ENCODE measurements at regions not wholly inside any gene's neighbourhood (a gene's known extent, or its start where the extent isn't known, plus 50 kb on each side); places are given as distances from the start of the nearest gene placed in this dataset.

DNA sequence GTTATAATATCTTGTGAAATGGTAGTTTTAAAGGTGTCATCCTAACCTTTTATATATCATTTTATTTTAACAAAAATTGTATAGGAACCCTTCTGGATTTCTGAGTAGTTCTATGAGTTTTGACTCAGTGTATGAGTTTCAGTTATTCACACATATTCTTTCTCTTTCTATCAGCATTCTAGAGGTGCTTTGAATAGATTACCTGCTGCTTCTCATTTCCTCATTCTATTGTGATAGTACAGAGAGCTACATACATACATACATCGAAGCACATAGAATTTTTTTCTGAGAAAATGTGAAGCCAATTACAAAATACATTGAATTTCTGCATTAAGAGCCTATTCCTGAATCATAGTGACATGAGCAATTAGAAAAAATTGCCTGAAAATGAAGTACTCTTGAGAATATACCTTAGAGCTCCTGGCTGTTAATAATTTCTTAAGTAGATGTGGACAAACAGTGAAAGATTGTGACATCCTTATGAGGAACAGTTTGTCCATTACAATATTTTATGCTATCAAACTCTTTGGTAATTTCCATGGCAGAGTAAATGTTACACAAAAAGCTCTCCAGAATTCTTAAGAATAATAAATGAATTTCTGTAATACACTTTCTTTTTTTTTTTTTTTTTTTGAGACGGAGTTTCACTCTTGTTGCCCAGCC lies 556.6 kb downstream of the TRHDE start:
- no peak for DNase-seq (ENCODE audit: low spot score)
- TF ChIP-seq EZH2 (IDR thresholded peaks at IDR 0.05; ENCODE audit: borderline replicate concordance, low read depth, low read length, poor library complexity, severe bottlenecking), result no peak
- Histone ChIP-seq H3K36me3 (ENCODE audit: insufficient read depth, low read length, poor library complexity, severe bottlenecking) (no peaks in the 10 kb centered on the region), H3K27me3 (replicated peaks; ENCODE audit: insufficient read depth, low read depth, low read length, poor library complexity) (no peaks in the 10 kb centered on the region), H3K9me3 (ENCODE audit: low read depth, low read length, poor library complexity, severe bottlenecking) (no peaks in the 10 kb centered on the region), H3K27ac (ENCODE audit: low read depth, low read length, poor library complexity, severe bottlenecking) (no peak overlapping the region), H3K4me1 (ENCODE audit: insufficient read depth, low read length, poor library complexity, severe bottlenecking) (no peaks in the 10 kb centered on the region), H3K4me3 (ENCODE audit: low read depth, low read length, poor library complexity, severe bottlenecking) (no peak overlapping the region)
- ChIA-PET POLR2A (ENCODE audit: low non-redundant PET) (no interaction called here), CTCF (no interaction called here)
- no TSS peak for BruUV-seq (replicated peaks)
- intact Hi-C loops (cut with micrococcal nuclease; ENCODE audit: unreplicated experiment), result no loop called here

DNA sequence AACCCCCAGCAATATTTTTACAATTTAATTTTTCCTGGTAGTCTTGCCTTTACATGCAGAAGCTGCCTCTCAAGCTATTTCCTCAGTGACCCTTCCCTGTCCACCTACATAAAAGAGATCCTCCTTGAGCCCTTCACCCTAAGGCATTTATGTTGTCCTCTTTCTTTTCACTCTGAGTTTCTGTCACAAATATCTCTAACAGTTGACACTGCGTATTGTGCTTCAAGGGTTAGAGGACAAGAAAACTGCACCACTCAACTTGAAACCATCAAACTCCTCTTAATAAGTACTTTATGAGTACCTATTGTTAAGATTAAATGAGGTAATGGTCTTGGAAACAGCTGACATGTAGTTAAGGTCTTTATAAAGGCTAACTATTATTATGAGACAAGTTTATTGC lies 557.7 kb downstream of the TRHDE start:
- DNase-seq (ENCODE audit: low spot score), result no peak
- intact Hi-C loops (cut with micrococcal nuclease; ENCODE audit: unreplicated experiment), result no loop called here
- no peak for TF ChIP-seq EZH2 (IDR thresholded peaks at IDR 0.05; ENCODE audit: borderline replicate concordance, low read depth, low read length, poor library complexity, severe bottlenecking)
- TF ChIP-seq, protein P1, sequence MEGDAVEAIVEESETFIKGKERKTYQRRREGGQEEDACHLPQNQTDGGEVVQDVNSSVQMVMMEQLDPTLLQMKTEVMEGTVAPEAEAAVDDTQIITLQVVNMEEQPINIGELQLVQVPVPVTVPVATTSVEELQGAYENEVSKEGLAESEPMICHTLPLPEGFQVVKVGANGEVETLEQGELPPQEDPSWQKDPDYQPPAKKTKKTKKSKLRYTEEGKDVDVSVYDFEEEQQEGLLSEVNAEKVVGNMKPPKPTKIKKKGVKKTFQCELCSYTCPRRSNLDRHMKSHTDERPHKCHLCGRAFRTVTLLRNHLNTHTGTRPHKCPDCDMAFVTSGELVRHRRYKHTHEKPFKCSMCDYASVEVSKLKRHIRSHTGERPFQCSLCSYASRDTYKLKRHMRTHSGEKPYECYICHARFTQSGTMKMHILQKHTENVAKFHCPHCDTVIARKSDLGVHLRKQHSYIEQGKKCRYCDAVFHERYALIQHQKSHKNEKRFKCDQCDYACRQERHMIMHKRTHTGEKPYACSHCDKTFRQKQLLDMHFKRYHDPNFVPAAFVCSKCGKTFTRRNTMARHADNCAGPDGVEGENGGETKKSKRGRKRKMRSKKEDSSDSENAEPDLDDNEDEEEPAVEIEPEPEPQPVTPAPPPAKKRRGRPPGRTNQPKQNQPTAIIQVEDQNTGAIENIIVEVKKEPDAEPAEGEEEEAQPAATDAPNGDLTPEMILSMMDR (conservative IDR thresholded peaks at IDR 0.05; ENCODE audit: low read depth, low read length), result no peak
- no TSS peak for BruUV-seq (replicated peaks)
- H3K27ac ChIP-seq (ENCODE audit: low read depth, low read length, poor library complexity, severe bottlenecking), result no peak overlapping the region
- CTCF ChIA-PET, result no interaction called here
- no peaks in the 10 kb centered on the region for H3K4me1 ChIP-seq (ENCODE audit: insufficient read depth, low read length, poor library complexity, severe bottlenecking)
- no peaks in the 10 kb centered on the region for H3K36me3 ChIP-seq (ENCODE audit: insufficient read depth, low read length, poor library complexity, severe bottlenecking)
- POLR2A ChIA-PET (ENCODE audit: low non-redundant PET), result no interaction called here
- no peaks in the 10 kb centered on the region for H3K9me3 ChIP-seq (ENCODE audit: low read depth, low read length, poor library complexity, severe bottlenecking)
- no peaks in the 10 kb centered on the region for H3K27me3 ChIP-seq (replicated peaks; ENCODE audit: insufficient read depth, low read depth, low read length, poor library complexity)
- no peak overlapping the region for H3K4me3 ChIP-seq (ENCODE audit: low read depth, low read length, poor library complexity, severe bottlenecking)

DNA sequence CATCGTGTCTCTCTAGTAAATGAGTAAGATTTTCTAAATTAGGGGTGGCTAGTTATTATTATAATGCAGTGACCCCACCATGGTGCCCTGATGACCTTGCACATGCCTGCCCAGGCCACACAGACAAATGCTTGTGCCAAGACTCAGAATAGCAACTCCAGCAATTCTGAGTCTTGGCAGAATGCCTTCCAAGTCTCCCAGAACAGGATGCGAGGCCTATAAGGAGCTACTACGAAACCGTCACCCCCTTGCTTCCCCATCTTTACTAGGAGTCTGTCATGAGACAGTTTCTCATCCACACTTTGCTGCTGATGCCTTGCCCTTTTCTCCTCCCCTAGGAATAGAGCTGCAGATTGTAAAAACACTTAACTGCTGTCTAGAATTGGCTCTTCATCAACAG lies 559.9 kb downstream of the TRHDE start:
- BruUV-seq (replicated peaks), result no TSS peak
- H3K4me1 ChIP-seq (ENCODE audit: insufficient read depth, low read length, poor library complexity, severe bottlenecking), result no peaks in the 10 kb centered on the region
- no peak for TF ChIP-seq EZH2 (IDR thresholded peaks at IDR 0.05; ENCODE audit: borderline replicate concordance, low read depth, low read length, poor library complexity, severe bottlenecking)
- TF ChIP-seq, protein P1 (conservative IDR thresholded peaks at IDR 0.05; ENCODE audit: low read depth, low read length), result no peak
- H3K27me3 ChIP-seq (replicated peaks; ENCODE audit: insufficient read depth, low read depth, low read length, poor library complexity), result no peaks in the 10 kb centered on the region
- POLR2A ChIA-PET (ENCODE audit: low non-redundant PET), result interaction anchor here (0.6 kb wide), 1 partner anchor 275 kb away, joined by 3 read pairs; no protein-coding TSS in a partner anchor
- no peak for DNase-seq (ENCODE audit: low spot score)
- H3K9me3 ChIP-seq (ENCODE audit: low read depth, low read length, poor library complexity, severe bottlenecking), result no peaks in the 10 kb centered on the region
- no peak overlapping the region for H3K4me3 ChIP-seq (ENCODE audit: low read depth, low read length, poor library complexity, severe bottlenecking)
- CTCF ChIA-PET, result no interaction called here
- H3K27ac ChIP-seq (ENCODE audit: low read depth, low read length, poor library complexity, severe bottlenecking), result no peak overlapping the region
- no peaks in the 10 kb centered on the region for H3K36me3 ChIP-seq (ENCODE audit: insufficient read depth, low read length, poor library complexity, severe bottlenecking)
- intact Hi-C loops (cut with micrococcal nuclease; ENCODE audit: unreplicated experiment), result no loop called here

DNA sequence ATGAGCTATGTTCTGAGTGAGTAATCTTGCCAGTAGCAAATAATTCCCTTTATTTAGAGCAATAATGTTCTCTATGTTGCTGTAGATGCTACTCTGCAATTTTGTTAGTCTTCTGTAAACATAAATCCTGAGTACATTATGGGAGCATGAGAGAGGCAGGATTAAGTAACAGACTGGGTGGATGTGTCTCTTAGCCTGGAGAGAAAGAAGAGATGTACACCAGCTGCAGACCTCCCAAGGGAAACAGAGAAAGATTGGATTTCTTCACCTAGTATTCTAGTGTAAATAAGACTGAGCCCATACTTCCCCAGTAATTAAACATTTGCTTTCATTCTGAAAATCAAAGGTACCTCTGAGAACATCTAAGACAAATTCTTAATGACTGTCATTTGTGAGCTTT lies 564.0 kb downstream of the TRHDE start:
- CTCF ChIA-PET, result no interaction called here
- H3K4me3 ChIP-seq (ENCODE audit: low read depth, low read length, poor library complexity, severe bottlenecking), result no peak overlapping the region
- H3K27ac ChIP-seq (ENCODE audit: low read depth, low read length, poor library complexity, severe bottlenecking), result no peak overlapping the region
- intact Hi-C loops (cut with micrococcal nuclease; ENCODE audit: unreplicated experiment), result no loop called here
- no peaks in the 10 kb centered on the region for H3K4me1 ChIP-seq (ENCODE audit: insufficient read depth, low read length, poor library complexity, severe bottlenecking)
- POLR2A ChIA-PET (ENCODE audit: low non-redundant PET), result no interaction called here
- no peak for TF ChIP-seq EZH2 (IDR thresholded peaks at IDR 0.05; ENCODE audit: borderline replicate concordance, low read depth, low read length, poor library complexity, severe bottlenecking)
- TF ChIP-seq, protein P1 (conservative IDR thresholded peaks at IDR 0.05; ENCODE audit: low read depth, low read length), result no peak
- peak; percentile 4 for DNase-seq (ENCODE audit: low spot score)
- no peaks in the 10 kb centered on the region for H3K27me3 ChIP-seq (replicated peaks; ENCODE audit: insufficient read depth, low read depth, low read length, poor library complexity)
- no TSS peak for BruUV-seq (replicated peaks)
- H3K36me3 ChIP-seq (ENCODE audit: insufficient read depth, low read length, poor library complexity, severe bottlenecking), result no peaks in the 10 kb centered on the region
- H3K9me3 ChIP-seq (ENCODE audit: low read depth, low read length, poor library complexity, severe bottlenecking), result no peaks in the 10 kb centered on the region

Data from A673 (cell line).